MM.1S (cell line): ENCODE measurements at regions not wholly inside any gene's neighbourhood (a gene's known extent, or its start where the extent isn't known, plus 50 kb on each side); places are given as distances from the start of the nearest gene placed in this dataset.

ENCODE experiments used
- EZH2phosphoT487 ChIP-seq: fragments of 300-600 bp; sonication (generic); IDR thresholded peaks from 2 replicates; pipeline ENCODE4 v1.6.1; 2018; ENCODE audit warnings: antibody characterized with exemption, low read length
- TF ChIP-seq, protein P1 (sequence below): fragments of 300-600 bp; sonication (generic); IDR thresholded peaks from 2 replicates; pipeline ENCODE4 v1.5.1; 2016; ENCODE audit warnings: antibody characterized with exemption, low read length, mixed read lengths

DNA sequence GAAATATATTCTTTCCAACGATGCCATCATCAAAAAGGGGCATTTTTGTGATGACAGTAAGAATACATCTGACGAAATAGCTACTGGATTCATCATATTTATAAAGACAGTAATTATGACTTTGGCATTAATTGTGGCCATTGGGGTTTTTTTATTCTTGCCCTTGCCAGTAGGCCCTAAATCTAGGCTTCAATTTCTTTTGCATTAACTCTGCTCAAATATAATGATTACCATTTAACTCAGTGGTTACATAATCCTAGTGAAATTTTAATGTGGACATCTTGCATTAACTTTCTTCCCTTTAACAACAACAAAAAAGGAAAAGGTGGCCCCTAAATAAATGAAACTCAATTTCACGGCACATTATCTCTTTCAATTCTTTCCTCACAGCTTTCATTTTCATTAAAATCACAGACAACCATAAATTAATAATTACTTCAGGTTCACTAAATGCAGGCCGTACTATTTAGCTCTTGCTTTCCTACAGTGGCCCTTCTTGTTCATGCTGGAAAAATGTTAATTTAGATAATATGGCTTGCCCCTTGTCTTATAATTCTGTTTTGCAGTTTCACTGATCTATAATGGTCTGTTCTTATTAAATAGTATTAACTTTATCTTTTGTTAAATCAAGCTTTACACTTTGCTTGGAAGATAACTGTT lies 615.6 kb downstream of the DACH1 start:
- no peak for TF ChIP-seq EZH2phosphoT487
- TF ChIP-seq, protein P1, sequence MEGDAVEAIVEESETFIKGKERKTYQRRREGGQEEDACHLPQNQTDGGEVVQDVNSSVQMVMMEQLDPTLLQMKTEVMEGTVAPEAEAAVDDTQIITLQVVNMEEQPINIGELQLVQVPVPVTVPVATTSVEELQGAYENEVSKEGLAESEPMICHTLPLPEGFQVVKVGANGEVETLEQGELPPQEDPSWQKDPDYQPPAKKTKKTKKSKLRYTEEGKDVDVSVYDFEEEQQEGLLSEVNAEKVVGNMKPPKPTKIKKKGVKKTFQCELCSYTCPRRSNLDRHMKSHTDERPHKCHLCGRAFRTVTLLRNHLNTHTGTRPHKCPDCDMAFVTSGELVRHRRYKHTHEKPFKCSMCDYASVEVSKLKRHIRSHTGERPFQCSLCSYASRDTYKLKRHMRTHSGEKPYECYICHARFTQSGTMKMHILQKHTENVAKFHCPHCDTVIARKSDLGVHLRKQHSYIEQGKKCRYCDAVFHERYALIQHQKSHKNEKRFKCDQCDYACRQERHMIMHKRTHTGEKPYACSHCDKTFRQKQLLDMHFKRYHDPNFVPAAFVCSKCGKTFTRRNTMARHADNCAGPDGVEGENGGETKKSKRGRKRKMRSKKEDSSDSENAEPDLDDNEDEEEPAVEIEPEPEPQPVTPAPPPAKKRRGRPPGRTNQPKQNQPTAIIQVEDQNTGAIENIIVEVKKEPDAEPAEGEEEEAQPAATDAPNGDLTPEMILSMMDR: no peak
